AG08395 (cell line): ENCODE measurements at regions not wholly inside any gene's neighbourhood (a gene's known extent, or its start where the extent isn't known, plus 50 kb on each side); places are given as distances from the start of the nearest gene placed in this dataset.
"Not testable (repeated sequence)": the region's sequence is repeated elsewhere in the genome, so short reads cannot be mapped to it uniquely, and the experiment has no call there.

Experiments
- DNase-seq: peaks from one replicate; pipeline ENCODE4 v3.0.0; 2012; ENCODE audit warnings: mixed read lengths, low spot score

- DNase-seq, result peak; percentile 17
Measured at GRCh38 chr14:83294941-83295340, 1761.3 kb upstream of the SEL1L start.

GRCh38 chr14:83297361-83297760, 1763.7 kb upstream of the SEL1L start:
- no peak for DNase-seq

- not testable (repeated sequence) for DNase-seq
Measured at GRCh38 chr14:83298016-83298415, 1764.4 kb upstream of the SEL1L start.

- DNase-seq, result peak; percentile 30
Measured at GRCh38 chr14:83300476-83301064, 1766.9 kb upstream of the SEL1L start.

- no peak for DNase-seq
Measured at GRCh38 chr14:83301791-83302190, 1768.1 kb upstream of the SEL1L start.

- DNase-seq, result no peak
Measured at GRCh38 chr14:83309211-83309610, 1775.6 kb upstream of the SEL1L start.

GRCh38 chr14:83309833-83310232, 1776.2 kb upstream of the SEL1L start:
- no peak for DNase-seq

GRCh38 chr14:83312511-83312910, 1778.9 kb upstream of the SEL1L start:
- DNase-seq, result no peak

GRCh38 chr14:83314764-83315163, 1781.1 kb upstream of the SEL1L start:
- DNase-seq, result no peak

- DNase-seq, result no peak
Measured at GRCh38 chr14:83316356-83316755, 1782.7 kb upstream of the SEL1L start.

GRCh38 chr14:83320837-83321236, 1787.2 kb upstream of the SEL1L start:
- no peak for DNase-seq

GRCh38 chr14:83331513-83331912, 1797.9 kb upstream of the SEL1L start:
- DNase-seq, result no peak

GRCh38 chr14:83342590-83342989, 1808.9 kb upstream of the SEL1L start:
- peak; percentile 73 for DNase-seq

GRCh38 chr14:83347874-83348273, 1814.2 kb upstream of the SEL1L start:
- DNase-seq, result no peak

GRCh38 chr14:83355609-83356008, 1822.0 kb upstream of the SEL1L start:
- no peak for DNase-seq

- no peak for DNase-seq
Measured at GRCh38 chr14:83356080-83356479, 1822.4 kb upstream of the SEL1L start.

GRCh38 chr14:83372271-83372670, 1838.6 kb upstream of the SEL1L start:
- DNase-seq, result no peak

- DNase-seq, result no peak
Measured at GRCh38 chr14:83379436-83379835, 1845.8 kb upstream of the SEL1L start.

- DNase-seq, result no peak
Measured at GRCh38 chr14:83384253-83384652, 1850.6 kb upstream of the SEL1L start.

GRCh38 chr14:83395321-83395720, 1861.7 kb upstream of the SEL1L start:
- no peak for DNase-seq

GRCh38 chr14:83416476-83416875, 1882.8 kb upstream of the SEL1L start:
- DNase-seq, result no peak

- DNase-seq, result no peak
Measured at GRCh38 chr14:83419420-83419819, 1885.8 kb upstream of the SEL1L start.

GRCh38 chr14:83421711-83422110, 1888.1 kb upstream of the SEL1L start:
- no peak for DNase-seq

GRCh38 chr14:83425138-83425537, 1891.5 kb upstream of the SEL1L start:
- DNase-seq, result peak; percentile 46

- no peak for DNase-seq
Measured at GRCh38 chr14:83425706-83426105, 1892.1 kb upstream of the SEL1L start.
